ENCODE measurements at regions not wholly inside any gene's neighbourhood (a gene's known extent, or its start where the extent isn't known, plus 50 kb on each side); places are given as distances from the start of the nearest gene placed in this dataset.
"Not testable (repeated sequence)": the region's sequence is repeated elsewhere in the genome, so short reads cannot be mapped to it uniquely, and the experiment has no call there.

DNA sequence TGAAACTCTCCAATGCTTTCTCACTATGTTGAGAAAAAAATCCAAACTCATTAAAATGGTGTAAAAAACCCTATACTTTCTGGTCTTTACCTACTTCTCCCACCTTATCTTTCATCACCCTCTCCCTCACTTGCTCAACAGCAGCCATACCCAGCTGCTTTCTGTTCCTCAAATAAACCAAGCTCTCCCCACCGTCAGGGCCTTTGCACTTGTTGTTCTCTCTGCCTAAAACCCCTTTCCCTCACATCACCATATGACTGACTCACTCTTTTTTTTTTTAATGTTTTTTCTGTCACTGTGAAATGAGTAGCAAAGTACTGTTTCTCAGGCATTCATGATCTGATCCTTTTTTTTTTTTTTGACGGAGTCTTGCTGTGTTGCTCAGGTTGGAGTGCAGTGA, 122.3 kb upstream of the TMEM164 start:
- DNase-seq, result no peak

DNA sequence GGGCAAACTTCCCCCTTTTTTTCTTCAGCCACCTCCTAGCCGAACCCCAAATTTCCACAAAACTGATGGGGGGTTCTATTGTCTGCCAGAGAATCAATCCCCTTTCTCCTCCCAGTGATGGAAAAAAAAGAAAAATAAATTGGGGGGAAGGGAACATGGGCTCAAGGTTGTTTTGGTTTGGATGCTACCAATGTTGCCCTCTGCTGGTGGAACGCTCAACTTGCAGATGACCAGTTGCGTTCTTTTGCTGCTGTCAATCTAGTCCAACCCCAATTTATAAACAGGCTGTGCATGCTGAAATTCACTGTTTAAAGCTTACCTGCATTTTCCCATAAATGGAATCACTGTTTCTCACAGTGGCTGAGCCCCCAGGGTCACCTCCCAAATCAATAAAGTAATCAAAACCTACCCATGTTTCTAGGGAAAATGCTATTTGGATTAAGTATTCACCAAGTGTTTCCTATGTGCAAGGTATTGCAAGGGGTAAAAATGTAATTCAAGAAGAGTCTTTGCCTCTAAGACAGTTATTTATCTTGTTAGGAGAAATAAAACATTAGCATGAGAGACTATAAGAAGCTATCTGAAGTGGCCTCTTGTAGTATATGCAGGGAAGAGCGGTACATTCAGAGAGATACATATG, 116.7 kb upstream of the TMEM164 start:
- peak; percentile 4 for DNase-seq

DNA sequence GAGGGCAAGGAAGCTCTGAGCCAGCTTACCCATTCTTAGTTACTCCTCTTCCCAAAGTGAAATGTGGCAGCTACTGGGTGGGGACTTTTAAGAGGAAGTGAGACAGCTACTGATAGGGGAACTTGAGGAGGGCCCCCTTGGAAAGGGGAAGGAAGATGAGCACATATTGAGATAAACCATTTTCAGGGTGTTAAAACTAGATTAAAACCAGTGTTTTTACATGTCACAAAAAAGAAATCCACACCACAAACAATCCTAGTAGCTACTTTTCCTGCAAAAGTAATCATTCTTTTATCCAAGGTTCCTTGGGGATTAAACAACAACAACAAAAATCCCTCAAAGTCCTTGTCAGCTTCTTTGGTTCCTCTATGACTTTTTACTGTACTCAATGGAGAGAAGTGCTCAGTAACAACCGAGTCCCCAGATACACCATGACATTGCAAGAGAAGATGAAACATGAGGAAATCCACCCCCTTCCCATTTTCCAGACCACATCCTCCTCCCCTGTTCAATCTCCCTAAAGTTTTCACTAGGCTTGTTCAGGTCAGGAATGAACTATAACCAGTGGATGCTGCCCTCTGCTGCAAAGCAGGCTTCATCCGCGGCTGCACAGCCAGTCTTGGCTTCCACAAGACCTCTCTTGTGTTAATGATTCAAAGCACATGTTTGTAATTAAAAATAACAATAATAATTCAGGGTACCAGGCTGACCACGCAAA, 113.5 kb upstream of the TMEM164 start:
- DNase-seq, result peak; percentile 11

DNA sequence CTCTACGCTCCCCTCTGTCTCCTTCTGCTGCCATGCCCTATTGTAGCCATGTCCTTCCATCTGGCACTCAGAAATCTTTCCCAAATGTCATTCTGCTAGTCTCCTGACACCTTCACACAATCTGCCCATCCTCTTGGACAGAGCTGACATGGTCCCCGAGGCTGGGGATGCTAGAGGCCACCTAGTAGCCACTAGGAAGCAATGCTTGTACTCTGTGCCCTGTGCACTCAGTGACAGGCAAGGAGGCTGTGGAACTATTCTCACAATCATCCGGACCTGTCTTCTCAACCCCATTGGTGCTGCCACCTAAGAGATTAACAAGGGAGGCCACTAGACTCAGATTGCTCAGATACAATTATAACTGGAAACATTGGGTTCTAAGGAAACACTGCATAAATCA, 112.6 kb upstream of the TMEM164 start:
- no peak for DNase-seq

DNA sequence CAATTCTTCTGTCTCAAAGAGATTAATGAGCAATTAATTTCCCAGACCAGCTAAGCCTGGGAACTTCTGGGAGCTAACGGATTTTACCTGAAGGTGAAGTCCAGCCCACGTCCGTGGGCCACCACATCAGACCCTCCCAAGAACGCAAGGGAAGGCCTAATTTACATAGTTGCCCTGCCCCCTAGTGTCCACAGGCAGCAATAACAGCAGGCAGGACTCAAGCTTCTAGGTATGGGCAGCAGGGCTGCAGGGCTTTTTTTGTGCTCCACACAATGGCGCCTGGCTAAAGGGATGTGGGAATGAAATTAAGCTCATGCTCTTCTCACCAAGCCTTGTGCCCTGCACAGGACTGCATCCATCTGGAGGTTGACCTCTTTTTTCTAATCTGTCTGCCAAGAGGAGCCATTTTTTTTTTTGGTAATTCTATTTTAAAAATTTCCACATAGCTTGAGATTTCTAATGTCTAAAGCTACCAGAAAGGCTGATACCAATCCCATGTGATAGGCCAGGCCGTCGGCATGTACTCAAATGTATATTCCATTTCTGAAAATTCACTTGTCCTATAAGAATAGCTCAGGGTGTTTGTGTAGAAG, 111.9 kb upstream of the TMEM164 start:
- DNase-seq, result peak; percentile 11

DNA sequence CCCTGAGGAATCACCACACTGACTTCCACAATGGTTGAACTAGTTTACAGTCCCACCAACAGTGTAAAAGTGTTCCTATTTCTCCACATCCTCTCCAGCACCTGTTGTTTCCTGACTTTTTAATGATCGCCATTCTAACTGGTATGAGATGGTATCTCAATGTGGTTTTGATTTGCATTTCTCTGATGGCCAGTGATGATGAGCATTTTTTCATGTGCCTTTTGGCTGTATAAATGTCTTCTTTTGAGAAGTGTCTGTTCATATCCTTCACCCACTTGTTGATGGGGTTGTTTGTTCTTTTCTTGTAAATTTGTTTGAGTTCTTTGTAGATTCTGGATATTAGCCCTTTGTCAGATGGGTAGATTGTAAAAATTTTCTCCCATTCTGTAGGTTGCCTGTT, 106.9 kb upstream of the TMEM164 start:
- not testable (repeated sequence) for DNase-seq

DNA sequence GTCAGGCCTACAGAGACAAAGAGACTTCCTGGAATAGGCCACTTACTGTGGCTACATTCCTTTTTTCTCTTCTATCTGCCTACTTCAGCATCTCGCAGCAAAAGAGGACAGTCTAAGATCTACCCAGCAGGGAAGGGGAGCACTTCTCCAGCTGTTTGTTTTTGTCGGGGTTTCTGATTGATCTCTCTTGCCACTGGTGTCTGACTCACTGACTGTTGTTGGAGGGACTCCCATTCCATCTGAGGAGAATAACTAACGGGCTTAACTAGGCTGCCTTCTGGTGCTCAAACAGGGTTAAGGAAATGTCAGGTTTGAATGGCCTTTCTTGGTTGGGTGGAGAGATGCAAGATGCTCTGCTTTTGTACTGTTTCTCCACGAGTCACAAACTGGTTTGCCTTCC, 100.2 kb upstream of the TMEM164 start:
- DNase-seq, result no peak

DNA sequence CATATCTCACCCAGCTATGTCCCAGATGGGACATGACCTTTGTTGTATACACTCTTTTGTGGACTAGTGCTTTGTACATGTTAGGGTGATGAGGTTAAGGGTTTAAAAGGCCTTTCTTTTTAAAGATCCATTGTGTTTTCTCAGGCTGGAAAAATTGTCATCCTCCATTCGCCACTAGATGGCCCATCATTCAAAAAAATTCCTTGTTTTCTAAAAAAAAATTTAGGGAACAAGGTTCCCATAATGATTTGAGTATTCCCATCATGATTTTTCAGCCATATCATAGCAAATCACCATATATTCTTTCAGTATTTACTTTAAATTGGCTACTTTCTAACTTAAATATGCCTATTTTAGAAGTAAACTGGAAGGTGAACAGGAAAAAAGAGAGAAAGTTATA, 91.9 kb upstream of the TMEM164 start:
- no peak for DNase-seq

DNA sequence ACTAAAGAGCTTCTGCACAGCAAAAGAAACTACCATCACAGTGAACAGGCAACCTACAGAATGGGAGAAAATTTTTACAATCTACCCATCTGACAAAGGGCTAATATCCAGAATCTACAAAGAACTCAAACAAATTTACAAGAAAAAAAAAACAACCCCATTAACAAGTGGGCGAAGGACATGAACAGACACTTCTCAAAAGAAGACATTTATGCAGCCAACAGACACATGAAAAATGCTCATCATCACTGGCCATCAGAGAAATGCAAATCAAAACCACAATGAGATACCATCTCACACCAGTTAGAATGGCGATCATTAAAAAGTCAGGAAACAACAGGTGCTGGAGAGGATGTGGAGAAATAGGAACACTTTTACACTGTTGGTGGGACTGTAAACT, 89.9 kb upstream of the TMEM164 start:
- DNase-seq, result not testable (repeated sequence)

DNA sequence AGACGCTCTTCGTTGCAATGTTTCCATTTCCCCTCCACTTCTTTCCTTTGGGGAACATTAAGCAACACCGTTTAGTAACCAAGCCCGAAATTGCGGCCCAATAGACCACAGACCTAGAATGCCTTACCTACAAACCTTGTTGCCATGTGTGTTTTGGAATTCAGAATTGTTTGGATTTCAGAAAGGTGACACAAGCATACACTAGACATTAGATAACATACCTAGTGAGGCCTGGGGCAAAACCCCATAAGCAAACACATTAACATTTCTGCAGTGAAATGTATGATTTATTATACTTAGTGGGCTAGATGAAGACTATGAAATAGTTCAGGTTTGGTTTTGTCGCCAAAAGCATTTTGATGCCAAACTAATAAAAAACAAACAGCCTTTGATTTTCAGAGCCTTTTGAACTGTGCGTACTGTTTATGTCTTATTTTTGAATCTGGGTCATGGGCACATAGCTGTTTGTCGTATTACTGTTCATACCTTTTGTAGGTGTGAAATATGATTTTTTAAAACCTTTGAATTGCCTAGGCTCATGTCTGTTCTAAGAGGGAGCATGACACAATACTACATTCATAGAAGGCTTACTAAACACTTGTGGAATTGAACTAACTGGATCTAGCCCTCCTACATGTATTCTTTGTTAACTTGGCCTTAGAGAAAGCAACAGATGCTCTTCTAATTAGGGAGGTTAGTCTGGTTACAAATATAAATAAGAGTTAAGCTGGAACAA, 88.6 kb upstream of the TMEM164 start:
- DNase-seq, result no peak

DNA sequence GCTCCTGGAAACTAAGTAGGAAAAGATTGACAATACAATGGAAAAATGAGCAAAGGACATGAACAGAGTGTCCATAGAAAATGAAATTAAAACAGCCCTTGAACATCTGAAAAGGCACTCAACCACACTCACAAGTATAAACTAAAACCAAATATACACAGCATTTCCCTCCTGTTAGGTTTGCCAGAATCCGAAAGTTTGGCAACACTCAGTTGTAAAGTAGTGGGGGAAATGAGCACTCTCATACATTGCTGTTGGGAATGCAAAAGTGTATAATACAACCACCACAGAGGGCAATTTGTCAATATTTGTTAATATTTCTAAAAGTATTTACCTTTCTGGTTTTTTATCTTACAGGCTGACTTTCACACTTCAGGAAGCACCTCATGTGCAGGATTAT, 84.2 kb upstream of the TMEM164 start:
- DNase-seq, result no peak

DNA sequence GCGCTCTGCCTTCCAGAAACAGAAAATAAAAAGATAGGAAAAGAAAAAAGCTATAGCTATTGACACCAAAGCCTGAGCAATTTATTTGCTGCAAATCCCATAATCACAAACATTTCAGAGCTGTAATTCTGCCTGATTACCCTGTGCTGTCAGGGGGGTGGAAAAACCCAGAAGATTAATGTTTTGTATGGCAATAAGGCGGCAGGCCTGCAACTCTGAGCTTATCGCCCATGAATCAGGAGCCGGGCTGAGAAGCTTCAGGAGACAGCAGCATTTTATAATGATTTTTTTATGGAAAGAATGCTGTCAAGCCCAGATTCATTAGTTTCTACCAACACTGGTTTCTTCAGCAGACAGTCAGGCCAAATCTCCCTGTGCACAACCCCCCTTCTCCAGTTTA, 82.6 kb upstream of the TMEM164 start:
- DNase-seq, result no peak

DNA sequence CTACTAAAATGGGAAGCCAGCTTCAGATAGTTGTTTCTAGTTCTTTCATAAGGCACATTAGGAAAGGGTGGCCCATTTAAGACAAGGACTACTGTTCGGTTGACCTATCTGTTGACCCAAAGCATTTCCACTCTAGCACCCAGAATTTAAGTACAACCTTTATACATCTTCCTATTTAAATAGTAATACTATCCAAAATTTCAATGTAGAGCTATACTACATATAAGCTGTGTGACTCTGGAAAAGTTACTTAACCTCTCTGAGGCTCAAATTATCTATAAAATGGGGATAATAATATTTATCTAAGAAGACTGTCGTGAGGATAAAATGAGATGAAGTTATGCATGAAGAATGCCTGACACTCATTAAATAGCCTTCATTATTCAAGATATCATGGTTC, 82.0 kb upstream of the TMEM164 start:
- DNase-seq, result no peak

DNA sequence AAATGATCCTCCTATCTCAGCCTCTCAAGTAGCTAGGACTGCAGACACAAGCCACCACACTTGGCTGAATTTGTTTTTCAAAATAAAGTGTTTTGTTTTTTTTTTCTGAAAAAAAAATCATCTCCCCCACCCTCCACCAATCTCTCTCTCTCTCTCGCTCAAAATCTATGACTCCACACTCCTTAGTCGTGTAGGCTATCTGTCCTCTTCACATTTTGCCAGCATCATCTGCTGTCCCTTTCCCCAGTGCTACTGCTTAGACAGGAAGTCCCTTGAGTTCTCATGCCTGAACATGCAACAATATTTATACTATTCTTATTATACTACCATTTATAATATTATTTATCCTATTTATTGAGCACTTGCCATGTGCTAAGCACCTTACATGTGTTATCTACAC, 80.7 kb upstream of the TMEM164 start:
- DNase-seq, result no peak

DNA sequence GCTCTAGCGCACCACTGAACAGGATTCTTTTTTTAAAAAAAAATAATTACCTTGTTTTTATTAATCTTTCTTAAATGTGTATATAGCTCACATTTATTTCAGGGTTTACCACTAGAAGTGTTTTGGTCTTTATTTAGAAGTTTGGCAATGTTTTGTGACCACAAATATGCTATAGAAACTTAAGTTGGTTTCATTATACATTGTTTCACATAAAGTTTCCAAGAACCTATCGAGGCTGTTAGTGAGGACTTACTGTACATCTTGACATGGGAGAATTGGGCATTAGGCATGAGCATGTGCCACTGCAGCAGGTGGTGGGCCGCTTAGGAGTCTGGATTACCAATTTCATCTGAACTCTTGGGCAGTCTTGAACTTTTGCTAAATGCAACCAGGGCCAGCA, 77.9 kb upstream of the TMEM164 start:
- DNase-seq, result not testable (repeated sequence)

DNA sequence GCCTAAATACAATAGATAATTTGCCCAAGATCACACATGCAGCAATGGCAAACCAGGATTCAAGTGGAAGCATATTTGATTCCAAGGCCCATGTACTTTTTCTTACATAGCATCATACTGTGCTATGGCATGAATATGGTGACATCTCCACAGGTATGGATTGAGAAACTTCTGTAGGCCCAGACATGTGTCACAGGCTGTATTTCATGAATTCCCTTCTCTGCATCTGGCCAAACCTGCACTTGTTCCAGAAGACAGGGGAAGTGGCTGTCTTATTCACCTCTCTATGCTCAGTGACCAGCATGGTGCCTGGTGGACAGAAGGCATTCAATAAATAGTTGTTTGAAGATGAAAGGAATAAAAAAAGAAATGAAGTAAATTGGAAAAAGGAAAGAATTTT, 77.3 kb upstream of the TMEM164 start:
- no peak for DNase-seq

DNA sequence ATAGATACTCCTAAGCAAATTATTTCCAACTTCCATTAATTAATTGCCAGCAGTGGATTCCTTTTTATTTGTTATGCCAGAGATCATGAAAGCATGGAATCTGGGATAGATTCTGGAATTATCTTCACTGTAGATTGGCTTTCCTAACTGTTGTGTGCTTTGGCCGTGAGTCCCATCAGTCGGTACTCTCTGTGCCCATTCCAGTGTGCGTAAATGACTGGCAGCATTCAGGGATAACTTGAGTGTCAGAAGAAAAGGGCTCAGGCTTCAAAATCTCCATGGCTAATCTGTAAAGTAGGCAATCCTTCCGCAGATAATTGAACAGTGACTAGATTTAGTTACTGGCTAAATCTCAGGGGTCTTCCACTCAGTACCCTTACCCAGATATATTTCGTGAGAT, 76.8 kb upstream of the TMEM164 start:
- DNase-seq, result no peak

DNA sequence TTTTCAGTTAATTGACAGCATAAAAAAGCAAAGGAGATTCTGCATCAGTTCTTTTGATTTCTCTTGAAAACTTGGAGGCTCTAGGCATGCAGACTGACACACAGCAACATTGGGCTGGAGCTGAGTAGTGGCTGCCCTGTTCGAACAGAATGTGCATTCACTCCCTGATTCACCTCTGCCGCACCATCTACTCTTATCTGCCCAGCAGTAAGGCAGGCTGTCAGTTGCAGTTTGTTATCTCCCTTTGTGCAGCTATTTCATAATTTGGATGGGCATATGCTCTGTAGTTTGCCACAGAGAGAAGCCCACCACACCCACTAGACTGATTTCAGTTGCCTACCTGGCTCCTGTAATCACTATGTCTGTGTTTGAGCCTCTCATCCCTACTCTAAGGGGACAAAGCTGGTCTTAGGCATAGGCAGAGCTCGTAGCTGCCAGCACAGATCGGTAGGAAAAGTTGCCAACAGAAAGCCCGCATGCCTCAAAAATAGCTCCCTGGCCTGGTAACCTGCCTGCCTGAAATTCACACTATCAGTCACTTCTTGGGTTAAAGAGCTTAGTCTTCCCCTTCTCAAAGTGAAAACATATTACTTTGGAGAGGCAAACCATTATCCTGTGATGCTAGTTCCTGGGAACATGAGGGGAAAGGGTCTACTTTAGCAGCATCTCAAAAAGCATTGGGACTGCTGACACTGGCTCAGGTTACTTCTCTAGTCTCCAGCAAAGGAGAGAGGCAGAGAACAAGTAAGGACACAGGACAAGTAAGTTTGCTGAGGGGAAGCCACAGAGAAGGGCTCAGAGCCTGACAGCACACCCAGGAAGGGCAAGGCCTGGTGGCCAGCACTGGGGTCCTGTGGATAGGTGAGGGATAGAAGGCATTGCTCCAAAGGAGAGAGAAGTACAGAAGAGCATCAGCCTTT, 75.9 kb upstream of the TMEM164 start:
- DNase-seq, result no peak

DNA sequence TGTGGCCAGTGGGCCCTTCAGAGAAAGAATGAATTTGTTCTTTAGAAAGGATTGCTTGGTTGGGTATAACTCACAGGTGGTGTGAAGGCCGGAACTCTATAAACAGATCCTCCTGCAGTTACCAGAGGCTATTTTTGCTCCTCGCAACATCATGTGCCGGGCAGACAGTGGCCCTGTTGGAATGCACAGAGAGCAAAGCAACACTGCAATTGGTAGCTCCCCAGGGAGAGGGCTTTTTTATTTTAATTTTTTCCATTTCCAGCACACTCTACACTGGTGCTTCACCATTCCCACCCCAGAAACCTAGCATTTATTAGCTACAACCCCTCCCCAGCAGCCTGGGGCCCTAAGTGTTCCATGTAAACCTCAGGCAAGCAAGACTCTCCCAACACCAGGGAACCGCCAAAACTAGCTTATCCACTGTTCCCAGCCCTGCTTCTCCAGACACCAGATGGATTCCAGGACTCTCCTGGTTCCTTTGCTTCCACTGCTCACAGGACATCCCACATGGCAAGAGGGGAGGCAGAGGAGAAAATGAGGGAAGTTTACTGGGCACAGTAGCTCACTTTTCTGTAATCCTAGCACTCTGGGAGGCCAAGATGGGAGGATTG, 75.1 kb upstream of the TMEM164 start:
- no peak for DNase-seq

DNA sequence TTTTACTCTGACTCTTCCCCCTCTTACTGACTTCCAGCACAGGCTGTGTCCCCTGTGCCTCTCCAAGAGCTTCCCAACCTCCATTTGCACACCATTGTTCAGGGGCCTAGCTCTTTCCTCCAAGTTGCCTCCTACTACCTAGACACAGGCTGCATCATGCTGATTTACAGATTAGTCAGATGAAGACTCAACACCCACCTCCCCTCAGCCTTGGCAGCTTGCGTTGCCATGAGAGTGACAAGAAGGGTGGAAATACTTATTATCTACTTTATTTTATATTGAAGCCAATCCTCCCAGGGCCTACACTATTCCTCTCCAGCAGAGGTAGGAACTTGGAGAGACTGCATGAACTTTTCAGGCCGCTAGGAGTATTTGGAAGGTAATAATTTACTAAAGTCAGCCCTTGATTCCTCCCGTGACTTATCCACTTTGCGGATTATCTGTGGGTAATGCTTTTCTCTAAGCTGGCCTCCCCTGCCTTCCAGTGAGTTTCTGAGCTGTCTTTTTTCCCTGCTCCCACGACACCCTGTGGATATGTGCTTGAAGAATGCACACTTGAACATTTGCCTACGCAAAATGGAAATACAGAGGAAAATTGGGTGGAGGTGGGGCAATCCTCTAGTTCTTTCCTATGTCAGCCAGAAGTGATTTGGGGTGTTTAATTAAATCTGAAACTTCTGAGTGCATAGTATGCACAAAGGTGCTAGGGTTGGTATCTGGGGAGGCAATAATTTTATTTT, 74.1 kb upstream of the TMEM164 start:
- DNase-seq, result no peak

DNA sequence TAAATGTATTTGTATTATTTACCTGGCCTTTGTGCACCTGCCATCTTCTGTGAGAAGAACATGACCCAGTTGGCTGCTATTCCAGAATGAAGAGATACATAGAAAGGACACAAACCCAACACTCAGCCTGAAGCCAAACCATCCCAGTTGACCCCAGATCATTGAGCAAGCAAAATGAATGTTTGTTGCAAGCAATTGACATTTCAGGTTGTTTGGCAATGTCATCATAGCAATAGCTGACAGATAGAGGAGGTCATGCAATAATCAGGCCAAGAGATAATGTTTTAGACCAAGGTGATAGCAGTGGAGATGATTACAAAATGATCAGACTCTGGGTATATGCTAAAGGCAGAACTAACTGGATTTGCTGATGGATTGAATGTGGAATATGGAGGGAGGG, 71.2 kb upstream of the TMEM164 start:
- no peak for DNase-seq

DNA sequence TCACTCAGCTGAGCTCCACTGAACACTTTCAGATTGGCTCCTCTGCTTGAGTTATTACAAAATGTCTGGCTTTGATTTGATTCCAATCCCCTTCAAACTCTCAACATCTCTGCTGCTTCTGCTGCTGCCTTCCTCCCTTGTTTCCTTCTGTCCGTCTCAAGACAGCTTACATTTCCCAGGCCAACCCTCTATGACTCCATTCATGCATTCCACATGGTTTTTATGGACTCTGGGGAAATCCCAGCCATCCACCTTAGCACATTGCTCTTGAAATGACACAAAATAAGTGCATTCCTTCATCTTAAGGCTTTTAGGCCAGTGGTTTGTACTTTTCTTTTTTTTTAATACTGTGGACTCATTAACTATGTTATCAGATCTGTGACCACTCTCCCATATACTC, 68.5 kb upstream of the TMEM164 start:
- DNase-seq, result no peak
